GM18861 (cell line): ENCODE measurements at regions not wholly inside any gene's neighbourhood (a gene's known extent, or its start where the extent isn't known, plus 50 kb on each side); places are given as distances from the start of the nearest gene placed in this dataset.
"Not testable (repeated sequence)": the region's sequence is repeated elsewhere in the genome, so short reads cannot be mapped to it uniquely, and the experiment has no call there.

Source experiments
- ATAC-seq: cut with Tn5 transposase; IDR thresholded peaks from one replicate; pipeline ENCODE4 v1.9.1; 2021; ENCODE audit not compliant: unreplicated experiment

- no peak for ATAC-seq
These were observed 973.0 kb upstream of the SLIT2 start for GRCh38 chr4:19278665-19279064.

- ATAC-seq = no peak
These were observed 985.1 kb upstream of the SLIT2 start for GRCh38 chr4:19266566-19266965.

- no peak for ATAC-seq
These were observed 989.2 kb upstream of the SLIT2 start for GRCh38 chr4:19262467-19262866.

- no peak for ATAC-seq
These were observed 991.4 kb upstream of the SLIT2 start for GRCh38 chr4:19260346-19260745.

- no peak for ATAC-seq
These were observed 991.8 kb upstream of the SLIT2 start for GRCh38 chr4:19259920-19260319.

GRCh38 chr4:19256823-19257222 is 994.9 kb upstream of the SLIT2 start:
- ATAC-seq = no peak

GRCh38 chr4:19254486-19254885 is 997.2 kb upstream of the SLIT2 start:
- no peak for ATAC-seq

- ATAC-seq = no peak
These were observed 1003.7 kb upstream of the SLIT2 start for GRCh38 chr4:19248023-19248422.

- ATAC-seq = no peak
These were observed 1009.8 kb upstream of the SLIT2 start for GRCh38 chr4:19241895-19242294.

- no peak for ATAC-seq
These were observed 1012.1 kb upstream of the SLIT2 start for GRCh38 chr4:19239565-19239964.

GRCh38 chr4:19236473-19236872 is 1015.2 kb upstream of the SLIT2 start:
- ATAC-seq = no peak

- ATAC-seq = no peak
These were observed 1020.7 kb upstream of the SLIT2 start for GRCh38 chr4:19230906-19231545.

- no peak for ATAC-seq
These were observed 1024.0 kb upstream of the SLIT2 start for GRCh38 chr4:19227701-19228100.

- ATAC-seq = peak; percentile 49
These were observed 1026.9 kb upstream of the SLIT2 start for GRCh38 chr4:19224820-19225219.

GRCh38 chr4:19216476-19216875 is 1035.2 kb upstream of the SLIT2 start:
- no peak for ATAC-seq

- no peak for ATAC-seq
These were observed 1037.0 kb upstream of the SLIT2 start for GRCh38 chr4:19214591-19215186.

GRCh38 chr4:19213388-19213787 is 1038.3 kb upstream of the SLIT2 start:
- no peak for ATAC-seq

GRCh38 chr4:19205853-19206252 is 1045.9 kb upstream of the SLIT2 start:
- ATAC-seq = no peak

- not testable (repeated sequence) for ATAC-seq
These were observed 1053.9 kb upstream of the SLIT2 start for GRCh38 chr4:19197838-19198237.

- no peak for ATAC-seq
These were observed 1056.0 kb upstream of the SLIT2 start for GRCh38 chr4:19195696-19196095.

- ATAC-seq = no peak
These were observed 1057.0 kb upstream of the SLIT2 start for GRCh38 chr4:19194672-19195071.

- no peak for ATAC-seq
These were observed 1058.3 kb upstream of the SLIT2 start for GRCh38 chr4:19193274-19193981.
